ENCODE measurements at regions not wholly inside any gene's neighbourhood (a gene's known extent, or its start where the extent isn't known, plus 50 kb on each side); places are given as distances from the start of the nearest gene placed in this dataset.

DNA sequence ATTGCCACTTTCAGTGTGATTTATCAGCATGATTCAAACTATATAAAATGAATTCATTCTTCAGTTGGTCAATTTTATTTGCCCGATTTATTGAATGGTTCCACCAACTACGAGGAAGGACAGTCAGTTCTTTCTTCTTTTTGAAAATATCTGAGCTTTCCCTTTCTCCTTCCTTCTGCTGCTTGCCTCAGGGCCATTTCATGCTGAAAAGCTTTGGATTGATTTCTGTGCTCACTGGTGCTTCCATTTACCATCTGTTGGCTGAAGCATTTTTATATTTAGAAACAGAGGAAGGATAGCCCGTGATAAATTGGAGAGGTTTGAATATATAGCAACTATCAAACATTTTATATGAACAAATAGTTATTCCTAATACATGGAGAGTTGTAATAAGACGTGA, 68.9 kb upstream of the ADAMTS5 start:
- no peak for TF ChIP-seq ZNF138 (CRISPR knock-in tag; conservative IDR thresholded peaks at IDR 0.05)
- TF ChIP-seq, protein P1, sequence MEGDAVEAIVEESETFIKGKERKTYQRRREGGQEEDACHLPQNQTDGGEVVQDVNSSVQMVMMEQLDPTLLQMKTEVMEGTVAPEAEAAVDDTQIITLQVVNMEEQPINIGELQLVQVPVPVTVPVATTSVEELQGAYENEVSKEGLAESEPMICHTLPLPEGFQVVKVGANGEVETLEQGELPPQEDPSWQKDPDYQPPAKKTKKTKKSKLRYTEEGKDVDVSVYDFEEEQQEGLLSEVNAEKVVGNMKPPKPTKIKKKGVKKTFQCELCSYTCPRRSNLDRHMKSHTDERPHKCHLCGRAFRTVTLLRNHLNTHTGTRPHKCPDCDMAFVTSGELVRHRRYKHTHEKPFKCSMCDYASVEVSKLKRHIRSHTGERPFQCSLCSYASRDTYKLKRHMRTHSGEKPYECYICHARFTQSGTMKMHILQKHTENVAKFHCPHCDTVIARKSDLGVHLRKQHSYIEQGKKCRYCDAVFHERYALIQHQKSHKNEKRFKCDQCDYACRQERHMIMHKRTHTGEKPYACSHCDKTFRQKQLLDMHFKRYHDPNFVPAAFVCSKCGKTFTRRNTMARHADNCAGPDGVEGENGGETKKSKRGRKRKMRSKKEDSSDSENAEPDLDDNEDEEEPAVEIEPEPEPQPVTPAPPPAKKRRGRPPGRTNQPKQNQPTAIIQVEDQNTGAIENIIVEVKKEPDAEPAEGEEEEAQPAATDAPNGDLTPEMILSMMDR (IDR thresholded peaks at IDR 0.05) = no peak
- TF ChIP-seq, protein P2, sequence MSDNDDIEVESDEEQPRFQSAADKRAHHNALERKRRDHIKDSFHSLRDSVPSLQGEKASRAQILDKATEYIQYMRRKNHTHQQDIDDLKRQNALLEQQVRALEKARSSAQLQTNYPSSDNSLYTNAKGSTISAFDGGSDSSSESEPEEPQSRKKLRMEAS (CRISPR knock-in tag; IDR thresholded peaks at IDR 0.05) = no peak
- TF ChIP-seq, protein P3, sequence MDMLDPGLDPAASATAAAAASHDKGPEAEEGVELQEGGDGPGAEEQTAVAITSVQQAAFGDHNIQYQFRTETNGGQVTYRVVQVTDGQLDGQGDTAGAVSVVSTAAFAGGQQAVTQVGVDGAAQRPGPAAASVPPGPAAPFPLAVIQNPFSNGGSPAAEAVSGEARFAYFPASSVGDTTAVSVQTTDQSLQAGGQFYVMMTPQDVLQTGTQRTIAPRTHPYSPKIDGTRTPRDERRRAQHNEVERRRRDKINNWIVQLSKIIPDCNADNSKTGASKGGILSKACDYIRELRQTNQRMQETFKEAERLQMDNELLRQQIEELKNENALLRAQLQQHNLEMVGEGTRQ (CRISPR knock-in tag; IDR thresholded peaks at IDR 0.05) = no peak
- TF ChIP-seq SP1 (CRISPR knock-in tag; conservative IDR thresholded peaks at IDR 0.05) = no peak
- TF ChIP-seq SMAD4 (CRISPR knock-in tag; IDR thresholded peaks at IDR 0.05) = no peak
- TF ChIP-seq, protein P4, sequence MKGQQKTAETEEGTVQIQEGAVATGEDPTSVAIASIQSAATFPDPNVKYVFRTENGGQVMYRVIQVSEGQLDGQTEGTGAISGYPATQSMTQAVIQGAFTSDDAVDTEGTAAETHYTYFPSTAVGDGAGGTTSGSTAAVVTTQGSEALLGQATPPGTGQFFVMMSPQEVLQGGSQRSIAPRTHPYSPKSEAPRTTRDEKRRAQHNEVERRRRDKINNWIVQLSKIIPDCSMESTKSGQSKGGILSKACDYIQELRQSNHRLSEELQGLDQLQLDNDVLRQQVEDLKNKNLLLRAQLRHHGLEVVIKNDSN (CRISPR knock-in tag; IDR thresholded peaks at IDR 0.05) = no peak
- TF ChIP-seq, protein P5, sequence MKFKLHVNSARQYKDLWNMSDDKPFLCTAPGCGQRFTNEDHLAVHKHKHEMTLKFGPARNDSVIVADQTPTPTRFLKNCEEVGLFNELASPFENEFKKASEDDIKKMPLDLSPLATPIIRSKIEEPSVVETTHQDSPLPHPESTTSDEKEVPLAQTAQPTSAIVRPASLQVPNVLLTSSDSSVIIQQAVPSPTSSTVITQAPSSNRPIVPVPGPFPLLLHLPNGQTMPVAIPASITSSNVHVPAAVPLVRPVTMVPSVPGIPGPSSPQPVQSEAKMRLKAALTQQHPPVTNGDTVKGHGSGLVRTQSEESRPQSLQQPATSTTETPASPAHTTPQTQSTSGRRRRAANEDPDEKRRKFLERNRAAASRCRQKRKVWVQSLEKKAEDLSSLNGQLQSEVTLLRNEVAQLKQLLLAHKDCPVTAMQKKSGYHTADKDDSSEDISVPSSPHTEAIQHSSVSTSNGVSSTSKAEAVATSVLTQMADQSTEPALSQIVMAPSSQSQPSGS (CRISPR knock-in tag; IDR thresholded peaks at IDR 0.05; ENCODE audit: borderline replicate concordance, low read depth) = no peak
- TF ChIP-seq MXD4 (CRISPR knock-in tag; IDR thresholded peaks at IDR 0.05; ENCODE audit: borderline replicate concordance) = no peak
- no peak for TF ChIP-seq NR2C2 (CRISPR knock-in tag; IDR thresholded peaks at IDR 0.05)
- TF ChIP-seq, protein P6, sequence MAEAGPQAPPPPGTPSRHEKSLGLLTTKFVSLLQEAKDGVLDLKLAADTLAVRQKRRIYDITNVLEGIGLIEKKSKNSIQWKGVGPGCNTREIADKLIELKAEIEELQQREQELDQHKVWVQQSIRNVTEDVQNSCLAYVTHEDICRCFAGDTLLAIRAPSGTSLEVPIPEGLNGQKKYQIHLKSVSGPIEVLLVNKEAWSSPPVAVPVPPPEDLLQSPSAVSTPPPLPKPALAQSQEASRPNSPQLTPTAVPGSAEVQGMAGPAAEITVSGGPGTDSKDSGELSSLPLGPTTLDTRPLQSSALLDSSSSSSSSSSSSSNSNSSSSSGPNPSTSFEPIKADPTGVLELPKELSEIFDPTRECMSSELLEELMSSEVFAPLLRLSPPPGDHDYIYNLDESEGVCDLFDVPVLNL (CRISPR knock-in tag; IDR thresholded peaks at IDR 0.05; ENCODE audit: borderline replicate concordance, low read depth) = no peak
